ENCODE measurements at regions not wholly inside any gene's neighbourhood (a gene's known extent, or its start where the extent isn't known, plus 50 kb on each side); places are given as distances from the start of the nearest gene placed in this dataset.

DNA sequence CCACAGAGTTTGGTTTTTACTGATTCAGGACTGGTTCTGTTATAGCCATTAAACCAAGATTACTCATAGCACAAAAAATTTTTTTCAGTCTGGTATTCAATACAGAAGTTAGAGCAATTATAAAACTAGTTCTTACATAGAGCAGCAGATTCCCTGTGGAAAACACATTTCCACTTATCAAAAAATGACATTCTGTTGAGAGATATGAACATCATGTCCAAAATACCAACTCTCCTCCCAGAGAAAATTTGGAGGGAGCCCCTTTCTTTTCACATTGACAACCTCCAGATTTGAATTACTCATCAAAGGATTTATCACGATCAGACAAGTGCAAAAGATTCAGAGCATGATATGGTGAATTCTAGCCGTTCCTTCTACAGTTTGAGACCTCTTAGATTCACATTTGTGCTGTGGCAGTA, 126.8 kb upstream of the SERPINE2 start:
- no peak overlapping the region for H2AFZ ChIP-seq (ENCODE audit: low read depth, low read length)
- no peaks in the 10 kb centered on the region for H3K9me3 ChIP-seq (ENCODE audit: insufficient read depth, low read depth, low read length)
- no peaks in the 10 kb centered on the region for H3K79me2 ChIP-seq (ENCODE audit: insufficient read depth, low read length)
- peak overlapping the region; percentile 45 for H3K4me2 ChIP-seq (ENCODE audit: low read length)
- H3K27me3 ChIP-seq (ENCODE audit: insufficient read depth, low read length): no peaks in the 10 kb centered on the region
- H3K9ac ChIP-seq (ENCODE audit: low read length): no peak overlapping the region
- no peak overlapping the region for H3K4me3 ChIP-seq (ENCODE audit: insufficient read depth, low read depth, low read length)
- DNase-seq (ENCODE audit: low read depth): peak; percentile 61
- H3K27me3 Mint-ChIP-seq (ENCODE audit: low read depth, unreplicated experiment): peaks cover 4% of the 10 kb centered on the region
- peak overlapping the region; percentile 4 for H3K27ac Mint-ChIP-seq (ENCODE audit: unreplicated experiment)
- no peaks in the 10 kb centered on the region for H3K36me3 Mint-ChIP-seq (ENCODE audit: low read depth, unreplicated experiment)
- no peak overlapping the region for H3K4me3 Mint-ChIP-seq (ENCODE audit: unreplicated experiment)
- TF ChIP-seq, protein P1, sequence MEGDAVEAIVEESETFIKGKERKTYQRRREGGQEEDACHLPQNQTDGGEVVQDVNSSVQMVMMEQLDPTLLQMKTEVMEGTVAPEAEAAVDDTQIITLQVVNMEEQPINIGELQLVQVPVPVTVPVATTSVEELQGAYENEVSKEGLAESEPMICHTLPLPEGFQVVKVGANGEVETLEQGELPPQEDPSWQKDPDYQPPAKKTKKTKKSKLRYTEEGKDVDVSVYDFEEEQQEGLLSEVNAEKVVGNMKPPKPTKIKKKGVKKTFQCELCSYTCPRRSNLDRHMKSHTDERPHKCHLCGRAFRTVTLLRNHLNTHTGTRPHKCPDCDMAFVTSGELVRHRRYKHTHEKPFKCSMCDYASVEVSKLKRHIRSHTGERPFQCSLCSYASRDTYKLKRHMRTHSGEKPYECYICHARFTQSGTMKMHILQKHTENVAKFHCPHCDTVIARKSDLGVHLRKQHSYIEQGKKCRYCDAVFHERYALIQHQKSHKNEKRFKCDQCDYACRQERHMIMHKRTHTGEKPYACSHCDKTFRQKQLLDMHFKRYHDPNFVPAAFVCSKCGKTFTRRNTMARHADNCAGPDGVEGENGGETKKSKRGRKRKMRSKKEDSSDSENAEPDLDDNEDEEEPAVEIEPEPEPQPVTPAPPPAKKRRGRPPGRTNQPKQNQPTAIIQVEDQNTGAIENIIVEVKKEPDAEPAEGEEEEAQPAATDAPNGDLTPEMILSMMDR (IDR thresholded peaks at IDR 0.05; ENCODE audit: insufficient read depth, low read depth, low read length): no peak
- TF ChIP-seq EZH2 (IDR thresholded peaks at IDR 0.05; ENCODE audit: insufficient read depth, low read length): no peak
- FAIRE-seq: peak; percentile 67
- H3K9me3 Mint-ChIP-seq (ENCODE audit: unreplicated experiment): peaks cover 8% of the 10 kb centered on the region
- no peak overlapping the region for H3K27ac ChIP-seq (ENCODE audit: low read depth, low read length)
- H4K20me1 ChIP-seq (ENCODE audit: insufficient read depth, low read length): no peaks in the 10 kb centered on the region
- H3K4me1 ChIP-seq (ENCODE audit: insufficient read depth, low read length): peaks cover 45% of the 10 kb centered on the region
- H3K36me3 ChIP-seq (ENCODE audit: insufficient read depth, low read length): no peaks in the 10 kb centered on the region
- H3K4me1 Mint-ChIP-seq (ENCODE audit: low read depth, unreplicated experiment): peaks cover 14% of the 10 kb centered on the region

DNA sequence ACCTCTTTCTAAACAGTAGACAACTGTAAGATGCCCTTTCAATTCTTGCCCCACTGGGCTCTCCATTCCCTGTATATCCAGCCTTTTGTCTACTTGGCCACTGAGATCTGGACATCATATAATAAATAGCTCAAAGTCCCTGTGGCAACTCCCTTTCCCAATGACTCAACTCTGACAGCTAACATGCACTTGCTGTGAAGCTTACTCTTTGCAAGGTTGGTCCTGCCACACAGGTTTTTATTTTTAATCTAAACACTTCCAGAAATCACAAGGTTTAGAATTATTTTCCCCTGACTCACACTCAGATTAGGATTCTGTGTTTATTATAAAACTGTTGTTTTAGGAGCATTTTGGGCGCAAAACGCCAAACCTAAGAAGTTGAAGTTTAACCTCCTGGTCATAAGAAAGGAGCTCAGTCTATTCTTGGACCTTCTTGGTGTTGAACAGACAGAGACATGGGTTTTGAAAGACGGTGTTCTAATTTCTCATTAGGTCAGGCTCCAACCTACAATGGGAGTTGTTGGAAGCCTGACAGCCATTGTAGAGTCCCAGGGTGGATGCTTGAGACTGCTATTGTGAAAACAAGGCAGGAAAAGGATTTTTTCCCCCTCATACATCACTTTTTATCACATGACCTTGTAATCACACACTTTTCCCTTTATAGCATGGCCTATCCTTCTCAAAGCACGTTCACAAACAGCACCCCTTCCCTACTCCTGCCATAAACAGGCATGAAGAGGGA, 124.7 kb upstream of the SERPINE2 start:
- no peak overlapping the region for H3K4me3 ChIP-seq (ENCODE audit: insufficient read depth, low read depth, low read length)
- Mint-ChIP-seq H3K4me3 (ENCODE audit: unreplicated experiment) (no peak overlapping the region), H3K27ac (ENCODE audit: unreplicated experiment) (no peak overlapping the region), H3K9me3 (ENCODE audit: unreplicated experiment) (peaks cover 6% of the 10 kb centered on the region), H3K4me1 (ENCODE audit: low read depth, unreplicated experiment) (peaks cover 14% of the 10 kb centered on the region), H3K36me3 (ENCODE audit: low read depth, unreplicated experiment) (no peaks in the 10 kb centered on the region), H3K27me3 (ENCODE audit: low read depth, unreplicated experiment) (peaks cover 4% of the 10 kb centered on the region)
- no peaks in the 10 kb centered on the region for H3K79me2 ChIP-seq (ENCODE audit: insufficient read depth, low read length)
- H4K20me1 ChIP-seq (ENCODE audit: insufficient read depth, low read length): no peaks in the 10 kb centered on the region
- H3K4me1 ChIP-seq (ENCODE audit: insufficient read depth, low read length): peaks cover 48% of the 10 kb centered on the region
- H3K9ac ChIP-seq (ENCODE audit: low read length): no peak overlapping the region
- no peak for TF ChIP-seq EZH2 (IDR thresholded peaks at IDR 0.05; ENCODE audit: insufficient read depth, low read length)
- TF ChIP-seq, protein P1 (IDR thresholded peaks at IDR 0.05; ENCODE audit: insufficient read depth, low read depth, low read length): no peak
- peak overlapping the region; percentile 66 for H3K4me2 ChIP-seq (ENCODE audit: low read length)
- no peaks in the 10 kb centered on the region for H3K27me3 ChIP-seq (ENCODE audit: insufficient read depth, low read length)
- peak overlapping the region; percentile 69 for H3K27ac ChIP-seq (ENCODE audit: low read depth, low read length)
- no peak overlapping the region for H2AFZ ChIP-seq (ENCODE audit: low read depth, low read length)
- DNase-seq (ENCODE audit: low read depth): peak; percentile 83
- no peaks in the 10 kb centered on the region for H3K36me3 ChIP-seq (ENCODE audit: insufficient read depth, low read length)
- no peaks in the 10 kb centered on the region for H3K9me3 ChIP-seq (ENCODE audit: insufficient read depth, low read depth, low read length)
- FAIRE-seq: peak; percentile 84

DNA sequence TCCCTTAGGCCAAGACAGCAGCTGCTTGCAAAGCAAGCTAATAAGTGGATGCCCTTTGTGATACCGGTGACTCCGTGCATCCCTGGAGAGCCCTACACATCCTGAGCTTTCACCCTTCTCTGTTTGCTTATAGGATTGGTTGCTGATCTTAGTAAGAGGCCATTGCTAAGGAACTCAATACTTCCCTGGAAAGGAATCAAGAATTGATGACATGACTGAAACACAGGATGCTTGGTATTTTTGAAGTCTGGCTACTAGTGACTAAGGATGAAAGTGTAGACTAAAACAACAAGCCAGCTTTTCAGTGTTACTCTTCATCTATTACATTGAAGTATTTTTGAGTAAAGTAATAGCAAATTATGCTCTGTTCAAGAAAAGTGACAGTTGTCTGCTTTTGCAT, 123.0 kb upstream of the SERPINE2 start:
- peaks cover 48% of the 10 kb centered on the region for H3K4me1 ChIP-seq (ENCODE audit: insufficient read depth, low read length)
- peak; percentile 99 for FAIRE-seq
- Mint-ChIP-seq H3K36me3 (ENCODE audit: low read depth, unreplicated experiment) (no peaks in the 10 kb centered on the region), H3K4me1 (ENCODE audit: low read depth, unreplicated experiment) (peaks cover 14% of the 10 kb centered on the region), H3K27ac (ENCODE audit: unreplicated experiment) (peak overlapping the region; percentile 83), H3K9me3 (ENCODE audit: unreplicated experiment) (peaks cover 3% of the 10 kb centered on the region), H3K27me3 (ENCODE audit: low read depth, unreplicated experiment) (peaks cover 4% of the 10 kb centered on the region), H3K4me3 (ENCODE audit: unreplicated experiment) (no peak overlapping the region)
- H3K27ac ChIP-seq (ENCODE audit: low read depth, low read length): peak overlapping the region; percentile 69
- peak; percentile 83 for DNase-seq (ENCODE audit: low read depth)
- no peaks in the 10 kb centered on the region for H3K27me3 ChIP-seq (ENCODE audit: insufficient read depth, low read length)
- no peak for TF ChIP-seq EZH2 (IDR thresholded peaks at IDR 0.05; ENCODE audit: insufficient read depth, low read length)
- TF ChIP-seq, protein P1 (IDR thresholded peaks at IDR 0.05; ENCODE audit: insufficient read depth, low read depth, low read length): no peak
- H3K36me3 ChIP-seq (ENCODE audit: insufficient read depth, low read length): no peaks in the 10 kb centered on the region
- H4K20me1 ChIP-seq (ENCODE audit: insufficient read depth, low read length): no peaks in the 10 kb centered on the region
- no peaks in the 10 kb centered on the region for H3K79me2 ChIP-seq (ENCODE audit: insufficient read depth, low read length)
- no peak overlapping the region for H2AFZ ChIP-seq (ENCODE audit: low read depth, low read length)
- peak overlapping the region; percentile 19 for H3K9ac ChIP-seq (ENCODE audit: low read length)
- no peaks in the 10 kb centered on the region for H3K9me3 ChIP-seq (ENCODE audit: insufficient read depth, low read depth, low read length)
- peak overlapping the region; percentile 66 for H3K4me2 ChIP-seq (ENCODE audit: low read length)
- H3K4me3 ChIP-seq (ENCODE audit: insufficient read depth, low read depth, low read length): no peak overlapping the region

Data from astrocyte (in vitro differentiated cells and primary cell).